ENCODE measurements at regions not wholly inside any gene's neighbourhood (a gene's known extent, or its start where the extent isn't known, plus 50 kb on each side); places are given as distances from the start of the nearest gene placed in this dataset.

GRCh38 chr20:61106438-61106837 is 145.6 kb upstream of the CDH4 start:
- TF ChIP-seq CTCF (conservative IDR thresholded peaks at IDR 0.05; ENCODE audit: low read depth, low read length) (no peak), EZH2 (IDR thresholded peaks at IDR 0.05; ENCODE audit: low read length, unreplicated experiment) (no peak), EZH2phosphoT487 (IDR thresholded peaks at IDR 0.05; ENCODE audit: borderline replicate concordance, low read length) (no peak)
